ENCODE measurements at regions not wholly inside any gene's neighbourhood (a gene's known extent, or its start where the extent isn't known, plus 50 kb on each side); places are given as distances from the start of the nearest gene placed in this dataset.

DNA sequence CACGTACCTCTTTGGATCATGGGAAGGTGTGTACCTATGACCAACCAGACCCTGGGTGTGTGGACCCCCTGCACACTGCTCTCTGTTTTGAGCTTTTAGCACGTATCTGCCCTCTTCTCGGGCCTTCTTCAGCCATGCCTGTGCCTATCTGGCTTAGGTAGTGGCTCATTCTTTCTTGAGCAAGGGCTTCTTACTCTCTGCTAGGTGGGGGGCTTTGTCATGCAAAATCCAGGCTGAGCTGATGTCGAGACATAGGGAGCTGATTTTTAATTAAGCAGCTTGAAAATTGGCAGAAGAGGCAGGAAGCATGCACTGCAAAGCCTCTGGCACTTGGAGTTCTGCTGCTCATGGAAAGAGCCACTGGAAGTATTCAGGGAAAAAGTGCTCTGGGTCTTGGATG is 181.6 kb upstream of the IRX6 start:
- no peak for ATAC-seq
- BruUV-seq (replicated peaks): no TSS peak
- Histone ChIP-seq H3F3A (ENCODE audit: low read length, unreplicated experiment) (no peaks in the 10 kb centered on the region), H4K20me1 (ENCODE audit: low read length) (no peaks in the 10 kb centered on the region), H3K9me2 (replicated peaks; ENCODE audit: low read length) (no peaks in the 10 kb centered on the region), H3K4me1 (ENCODE audit: insufficient read depth, low read length) (no peaks in the 10 kb centered on the region), H3K79me2 (ENCODE audit: low read length) (no peaks in the 10 kb centered on the region), H3K27me3 (ENCODE audit: low read length) (no peaks in the 10 kb centered on the region), H3K4me3 (ENCODE audit: low read length) (no peak overlapping the region), H3K4me2 (ENCODE audit: low read length) (no peak overlapping the region), H3K9me3 (ENCODE audit: low read length) (no peaks in the 10 kb centered on the region), H3K36me3 (ENCODE audit: low read depth, low read length) (no peaks in the 10 kb centered on the region), H2AFZ (ENCODE audit: low read length) (no peak overlapping the region), H3K9ac (ENCODE audit: low read length) (no peak overlapping the region), H3K27ac (ENCODE audit: low read length) (no peak overlapping the region)
- POLR2A ChIA-PET (ENCODE audit: unreplicated experiment): no interaction called here
- TF ChIP-seq EZH2 (IDR thresholded peaks at IDR 0.05; ENCODE audit: low read length, unreplicated experiment): no peak
- TF ChIP-seq, protein P1, sequence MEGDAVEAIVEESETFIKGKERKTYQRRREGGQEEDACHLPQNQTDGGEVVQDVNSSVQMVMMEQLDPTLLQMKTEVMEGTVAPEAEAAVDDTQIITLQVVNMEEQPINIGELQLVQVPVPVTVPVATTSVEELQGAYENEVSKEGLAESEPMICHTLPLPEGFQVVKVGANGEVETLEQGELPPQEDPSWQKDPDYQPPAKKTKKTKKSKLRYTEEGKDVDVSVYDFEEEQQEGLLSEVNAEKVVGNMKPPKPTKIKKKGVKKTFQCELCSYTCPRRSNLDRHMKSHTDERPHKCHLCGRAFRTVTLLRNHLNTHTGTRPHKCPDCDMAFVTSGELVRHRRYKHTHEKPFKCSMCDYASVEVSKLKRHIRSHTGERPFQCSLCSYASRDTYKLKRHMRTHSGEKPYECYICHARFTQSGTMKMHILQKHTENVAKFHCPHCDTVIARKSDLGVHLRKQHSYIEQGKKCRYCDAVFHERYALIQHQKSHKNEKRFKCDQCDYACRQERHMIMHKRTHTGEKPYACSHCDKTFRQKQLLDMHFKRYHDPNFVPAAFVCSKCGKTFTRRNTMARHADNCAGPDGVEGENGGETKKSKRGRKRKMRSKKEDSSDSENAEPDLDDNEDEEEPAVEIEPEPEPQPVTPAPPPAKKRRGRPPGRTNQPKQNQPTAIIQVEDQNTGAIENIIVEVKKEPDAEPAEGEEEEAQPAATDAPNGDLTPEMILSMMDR (conservative IDR thresholded peaks at IDR 0.05; ENCODE audit: low read depth, low read length): no peak
- TF ChIP-seq EZH2phosphoT487 (IDR thresholded peaks at IDR 0.05; ENCODE audit: borderline replicate concordance, low read length): no peak
- CTCF ChIA-PET: no interaction called here
- intact Hi-C loops (cut with micrococcal nuclease): no loop called here
- no peak for DNase-seq

DNA sequence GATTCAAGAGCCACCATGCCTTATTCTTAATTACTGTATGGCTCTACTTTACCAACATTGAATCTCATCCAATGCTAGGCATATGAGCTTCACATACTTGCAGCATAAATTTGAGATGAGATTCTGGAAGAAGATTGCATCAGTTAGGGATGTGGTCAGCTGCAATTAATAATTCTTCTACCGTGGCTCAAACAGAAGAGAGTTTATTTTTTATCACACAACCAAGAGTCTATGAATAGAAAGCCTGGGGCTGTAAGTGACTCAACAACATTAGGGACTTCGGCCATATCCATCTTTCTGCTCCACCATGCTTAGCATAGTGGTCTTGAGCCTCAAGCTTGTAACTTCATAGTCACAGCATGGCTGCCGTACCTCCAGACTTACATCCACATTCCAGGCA is 179.4 kb upstream of the IRX6 start:
- Histone ChIP-seq H3K27me3 (ENCODE audit: low read length) (no peaks in the 10 kb centered on the region), H3K4me2 (ENCODE audit: low read length) (no peak overlapping the region), H3K9me3 (ENCODE audit: low read length) (no peaks in the 10 kb centered on the region), H3K9me2 (replicated peaks; ENCODE audit: low read length) (no peaks in the 10 kb centered on the region), H3K79me2 (ENCODE audit: low read length) (no peaks in the 10 kb centered on the region), H3F3A (ENCODE audit: low read length, unreplicated experiment) (no peaks in the 10 kb centered on the region), H2AFZ (ENCODE audit: low read length) (no peak overlapping the region), H3K36me3 (ENCODE audit: low read depth, low read length) (no peaks in the 10 kb centered on the region), H3K4me1 (ENCODE audit: insufficient read depth, low read length) (no peaks in the 10 kb centered on the region), H3K9ac (ENCODE audit: low read length) (no peak overlapping the region), H4K20me1 (ENCODE audit: low read length) (no peaks in the 10 kb centered on the region), H3K27ac (ENCODE audit: low read length) (no peak overlapping the region), H3K4me3 (ENCODE audit: low read length) (no peak overlapping the region)
- intact Hi-C loops (cut with micrococcal nuclease): no loop called here
- no TSS peak for BruUV-seq (replicated peaks)
- ChIA-PET POLR2A (ENCODE audit: unreplicated experiment) (no interaction called here), CTCF (no interaction called here)
- ATAC-seq (no peak), DNase-seq (no peak)
- TF ChIP-seq EZH2phosphoT487 (IDR thresholded peaks at IDR 0.05; ENCODE audit: borderline replicate concordance, low read length) (no peak), EZH2 (IDR thresholded peaks at IDR 0.05; ENCODE audit: low read length, unreplicated experiment) (no peak)
- TF ChIP-seq, protein P1 (conservative IDR thresholded peaks at IDR 0.05; ENCODE audit: low read depth, low read length): no peak

DNA sequence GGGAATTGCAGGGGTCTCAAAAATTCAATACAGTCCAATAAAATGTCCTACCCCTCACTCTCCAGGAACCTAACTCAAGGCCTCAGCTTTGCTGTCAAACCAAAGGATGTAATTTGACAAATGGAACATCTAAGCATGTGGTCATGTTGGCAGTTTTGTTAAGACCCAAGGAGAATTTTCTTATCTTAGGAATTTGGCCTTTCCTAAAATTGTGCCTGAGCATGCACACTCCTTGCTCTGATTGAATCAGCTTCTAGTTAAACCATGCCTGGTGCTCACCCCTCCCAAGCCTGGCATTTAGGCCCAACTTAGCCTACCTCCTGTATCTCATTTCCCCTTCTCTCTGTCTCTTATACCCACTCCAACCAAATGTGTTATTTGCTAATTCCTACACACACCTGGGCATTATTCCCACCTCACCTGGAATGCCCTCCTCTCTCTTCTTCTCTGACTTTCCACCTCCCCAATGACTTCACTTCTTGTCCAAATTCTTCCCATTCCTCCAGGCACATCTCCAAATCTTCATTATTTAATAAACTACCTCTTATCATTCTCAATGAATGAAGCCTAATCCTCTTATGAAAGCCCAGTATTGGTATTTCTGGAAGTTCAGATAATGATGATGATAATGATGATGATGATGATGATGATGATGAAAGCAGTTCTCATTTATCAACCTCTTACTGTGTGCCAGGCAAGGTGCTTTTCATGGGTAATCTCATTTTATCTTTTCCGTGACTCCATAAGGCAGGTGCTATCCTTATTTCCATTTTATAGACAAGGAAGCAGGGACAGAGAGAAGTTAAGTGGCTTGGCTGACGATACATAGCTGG is 178.0 kb upstream of the IRX6 start:
- H3K9me2 ChIP-seq (replicated peaks; ENCODE audit: low read length): no peaks in the 10 kb centered on the region
- H3K4me2 ChIP-seq (ENCODE audit: low read length): no peak overlapping the region
- intact Hi-C loops (cut with micrococcal nuclease): no loop called here
- CTCF ChIA-PET: no interaction called here
- no peaks in the 10 kb centered on the region for H4K20me1 ChIP-seq (ENCODE audit: low read length)
- BruUV-seq (replicated peaks): no TSS peak
- H3K27me3 ChIP-seq (ENCODE audit: low read length): no peaks in the 10 kb centered on the region
- H2AFZ ChIP-seq (ENCODE audit: low read length): no peak overlapping the region
- no peaks in the 10 kb centered on the region for H3K4me1 ChIP-seq (ENCODE audit: insufficient read depth, low read length)
- no peak overlapping the region for H3K4me3 ChIP-seq (ENCODE audit: low read length)
- H3K9me3 ChIP-seq (ENCODE audit: low read length): no peaks in the 10 kb centered on the region
- H3F3A ChIP-seq (ENCODE audit: low read length, unreplicated experiment): no peaks in the 10 kb centered on the region
- H3K79me2 ChIP-seq (ENCODE audit: low read length): no peaks in the 10 kb centered on the region
- no peak for ATAC-seq
- H3K36me3 ChIP-seq (ENCODE audit: low read depth, low read length): no peaks in the 10 kb centered on the region
- TF ChIP-seq EZH2phosphoT487 (IDR thresholded peaks at IDR 0.05; ENCODE audit: borderline replicate concordance, low read length) (no peak), EZH2 (IDR thresholded peaks at IDR 0.05; ENCODE audit: low read length, unreplicated experiment) (no peak)
- TF ChIP-seq, protein P1 (conservative IDR thresholded peaks at IDR 0.05; ENCODE audit: low read depth, low read length): no peak
- POLR2A ChIA-PET (ENCODE audit: unreplicated experiment): no interaction called here
- H3K27ac ChIP-seq (ENCODE audit: low read length): no peak overlapping the region
- no peak for DNase-seq
- H3K9ac ChIP-seq (ENCODE audit: low read length): no peak overlapping the region
